GM23338 (cell line): ENCODE measurements at regions not wholly inside any gene's neighbourhood (a gene's known extent, or its start where the extent isn't known, plus 50 kb on each side); places are given as distances from the start of the nearest gene placed in this dataset.

ENCODE experiments used
- EZH2 ChIP-seq: fragments of 200-600 bp; sonication (generic); IDR thresholded peaks from one replicate; pipeline ENCODE4 v1.8.0; 2017; ENCODE audit warnings: antibody characterized with exemption, mild to moderate bottlenecking, low read depth; ENCODE audit not compliant: unreplicated experiment
- JUNB ChIP-seq: IDR thresholded peaks from one replicate; pipeline ENCODE4 v1.6.1; 2016; ENCODE audit warnings: antibody characterized with exemption; ENCODE audit not compliant: unreplicated experiment
- POLR2AphosphoS5 ChIP-seq: IDR thresholded peaks from 2 replicates; pipeline ENCODE4 v1.6.1; 2016; ENCODE audit warnings: antibody characterized with exemption, low read depth
- TF ChIP-seq, protein P1 (sequence below), 2 experiments: fragments of 200-600 bp in 1 of 2; sonication (generic) in 1 of 2; conservative IDR thresholded peaks; 2 replicates each; pipeline versions ENCODE4 v1.5.1 to v1.6.1; 2016 to 2017; ENCODE audit warnings: antibody characterized with exemption in 2 of 2, low read depth in 2 of 2, mild to moderate bottlenecking in 2 of 2, moderate library complexity in 1 of 2
- TF ChIP-seq, protein P2 (sequence below): IDR thresholded peaks from one replicate; pipeline ENCODE4 v1.6.1; 2018; ENCODE audit warnings: antibody characterized with exemption; ENCODE audit not compliant: unreplicated experiment

DNA sequence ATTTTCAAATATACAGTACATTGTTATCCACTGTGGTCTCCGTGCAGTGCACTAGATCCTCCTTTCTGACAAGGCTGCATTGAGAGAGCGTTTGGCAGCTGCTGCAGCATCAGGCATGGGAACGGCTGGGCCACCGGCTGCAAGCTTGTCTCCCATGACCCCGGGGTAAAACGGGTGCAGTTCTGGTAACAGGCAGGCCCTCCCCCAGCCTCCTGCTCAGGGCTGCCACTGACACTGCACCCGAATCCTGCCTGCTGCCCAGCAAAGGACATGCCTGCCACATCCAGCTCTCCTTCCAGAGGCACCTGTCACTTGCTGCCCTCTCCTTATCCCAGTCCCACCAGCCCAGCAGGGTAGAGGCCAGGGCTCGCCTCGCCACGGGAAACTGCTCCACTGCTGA, 124.5 kb upstream of the TMEM45B start:
- TF ChIP-seq EZH2 (no peak), JUNB (no peak), POLR2AphosphoS5 (no peak)
- TF ChIP-seq, protein P1, sequence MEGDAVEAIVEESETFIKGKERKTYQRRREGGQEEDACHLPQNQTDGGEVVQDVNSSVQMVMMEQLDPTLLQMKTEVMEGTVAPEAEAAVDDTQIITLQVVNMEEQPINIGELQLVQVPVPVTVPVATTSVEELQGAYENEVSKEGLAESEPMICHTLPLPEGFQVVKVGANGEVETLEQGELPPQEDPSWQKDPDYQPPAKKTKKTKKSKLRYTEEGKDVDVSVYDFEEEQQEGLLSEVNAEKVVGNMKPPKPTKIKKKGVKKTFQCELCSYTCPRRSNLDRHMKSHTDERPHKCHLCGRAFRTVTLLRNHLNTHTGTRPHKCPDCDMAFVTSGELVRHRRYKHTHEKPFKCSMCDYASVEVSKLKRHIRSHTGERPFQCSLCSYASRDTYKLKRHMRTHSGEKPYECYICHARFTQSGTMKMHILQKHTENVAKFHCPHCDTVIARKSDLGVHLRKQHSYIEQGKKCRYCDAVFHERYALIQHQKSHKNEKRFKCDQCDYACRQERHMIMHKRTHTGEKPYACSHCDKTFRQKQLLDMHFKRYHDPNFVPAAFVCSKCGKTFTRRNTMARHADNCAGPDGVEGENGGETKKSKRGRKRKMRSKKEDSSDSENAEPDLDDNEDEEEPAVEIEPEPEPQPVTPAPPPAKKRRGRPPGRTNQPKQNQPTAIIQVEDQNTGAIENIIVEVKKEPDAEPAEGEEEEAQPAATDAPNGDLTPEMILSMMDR (conservative IDR thresholded peaks at IDR 0.05; ENCODE audit: low read depth in 2 of 2) = no peak
- TF ChIP-seq, protein P2, sequence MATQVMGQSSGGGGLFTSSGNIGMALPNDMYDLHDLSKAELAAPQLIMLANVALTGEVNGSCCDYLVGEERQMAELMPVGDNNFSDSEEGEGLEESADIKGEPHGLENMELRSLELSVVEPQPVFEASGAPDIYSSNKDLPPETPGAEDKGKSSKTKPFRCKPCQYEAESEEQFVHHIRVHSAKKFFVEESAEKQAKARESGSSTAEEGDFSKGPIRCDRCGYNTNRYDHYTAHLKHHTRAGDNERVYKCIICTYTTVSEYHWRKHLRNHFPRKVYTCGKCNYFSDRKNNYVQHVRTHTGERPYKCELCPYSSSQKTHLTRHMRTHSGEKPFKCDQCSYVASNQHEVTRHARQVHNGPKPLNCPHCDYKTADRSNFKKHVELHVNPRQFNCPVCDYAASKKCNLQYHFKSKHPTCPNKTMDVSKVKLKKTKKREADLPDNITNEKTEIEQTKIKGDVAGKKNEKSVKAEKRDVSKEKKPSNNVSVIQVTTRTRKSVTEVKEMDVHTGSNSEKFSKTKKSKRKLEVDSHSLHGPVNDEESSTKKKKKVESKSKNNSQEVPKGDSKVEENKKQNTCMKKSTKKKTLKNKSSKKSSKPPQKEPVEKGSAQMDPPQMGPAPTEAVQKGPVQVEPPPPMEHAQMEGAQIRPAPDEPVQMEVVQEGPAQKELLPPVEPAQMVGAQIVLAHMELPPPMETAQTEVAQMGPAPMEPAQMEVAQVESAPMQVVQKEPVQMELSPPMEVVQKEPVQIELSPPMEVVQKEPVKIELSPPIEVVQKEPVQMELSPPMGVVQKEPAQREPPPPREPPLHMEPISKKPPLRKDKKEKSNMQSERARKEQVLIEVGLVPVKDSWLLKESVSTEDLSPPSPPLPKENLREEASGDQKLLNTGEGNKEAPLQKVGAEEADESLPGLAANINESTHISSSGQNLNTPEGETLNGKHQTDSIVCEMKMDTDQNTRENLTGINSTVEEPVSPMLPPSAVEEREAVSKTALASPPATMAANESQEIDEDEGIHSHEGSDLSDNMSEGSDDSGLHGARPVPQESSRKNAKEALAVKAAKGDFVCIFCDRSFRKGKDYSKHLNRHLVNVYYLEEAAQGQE = no peak
